ENCODE measurements at regions not wholly inside any gene's neighbourhood (a gene's known extent, or its start where the extent isn't known, plus 50 kb on each side); places are given as distances from the start of the nearest gene placed in this dataset.

GRCh38 chr3:22996920-22997571 lies 206.1 kb upstream of the UBE2E2 start:
- H2AFZ ChIP-seq (ENCODE audit: low read length) = peak overlapping the region; percentile 61; the same call in 1 of the 2 replicates
- H3K79me1 ChIP-seq (ENCODE audit: low read depth, low read length) = no peaks in the 10 kb centered on the region
- no peak overlapping the region for H3K4me2 ChIP-seq (ENCODE audit: insufficient read depth in 1 of 2, low read depth in 2 of 2, low read length in 2 of 2)
- H4K20me1 ChIP-seq (replicated peaks in 1 of 2; ENCODE audit: control insufficient read depth in 1 of 2, insufficient read depth in 2 of 2, low read length in 2 of 2) = no peaks in the 10 kb centered on the region
- no peak overlapping the region for H3K18ac ChIP-seq (ENCODE audit: extremely low read depth, low read length)
- no peaks in the 10 kb centered on the region for H3K27me3 ChIP-seq (replicated peaks in 1 of 4; ENCODE audit: control insufficient read depth in 3 of 4, extremely low read depth in 1 of 4, insufficient read depth in 3 of 4, low read length in 3 of 4)
- no peak overlapping the region for H4K91ac ChIP-seq (replicated peaks; ENCODE audit: insufficient read length, low read length)
- no peaks in the 10 kb centered on the region for H3K9me3 ChIP-seq (ENCODE audit: insufficient read depth in 2 of 2, low read depth in 1 of 2, low read length in 1 of 2)
- no peaks in the 10 kb centered on the region for H3K23me2 ChIP-seq (ENCODE audit: low read depth, low read length)
- no peak overlapping the region for H4K5ac ChIP-seq (ENCODE audit: insufficient read length, low read depth, low read length)
- FAIRE-seq (no peak), DNase-seq (ENCODE audit: low read depth in 1 of 2, low spot score in 2 of 2) (no peak)
- H2BK15ac ChIP-seq (ENCODE audit: low read length) = no peak overlapping the region
- ChIA-PET POLR2A (ENCODE audit: partially characterized antibody) (no interaction called here), CTCF (ENCODE audit: partially characterized antibody) (interaction anchor here (0.8 to 1.3 kb wide), 2 partner anchors 17 to 36 kb away, joined by 3 read pairs; no protein-coding TSS in a partner anchor)
- H3K36me3 ChIP-seq (ENCODE audit: control insufficient read depth in 2 of 4, insufficient read depth in 4 of 4, low read length in 3 of 4) = no peaks in the 10 kb centered on the region
- H2BK12ac ChIP-seq (ENCODE audit: low read depth, low read length) = no peak overlapping the region
- no peak overlapping the region for H2BK5ac ChIP-seq (ENCODE audit: low read depth, low read length)
- H3K27ac ChIP-seq (ENCODE audit: low read depth, low read length) = no peak overlapping the region
- H3K23ac ChIP-seq (ENCODE audit: insufficient read length) = no peak overlapping the region
- H3K56ac ChIP-seq (replicated peaks; ENCODE audit: insufficient read length, low read depth, low read length) = no peak overlapping the region
- H3K4me3 ChIP-seq (ENCODE audit: extremely low read depth in 1 of 4, insufficient read depth in 2 of 4, low read depth in 3 of 4, low read length in 4 of 4) = no peak overlapping the region
- no peak overlapping the region for H2AK5ac ChIP-seq (ENCODE audit: low read depth, low read length)
- H3K4me1 ChIP-seq (replicated peaks in 1 of 4; ENCODE audit: control insufficient read depth in 3 of 4, insufficient read depth in 4 of 4, low read length in 3 of 4) = peaks cover 0 to 1% (median 0%) of the 10 kb centered on the region in 4 experiments; a peak in 2 of 7 replicates
- H3K4ac ChIP-seq (replicated peaks; ENCODE audit: insufficient read length, low read depth, low read length) = no peak overlapping the region
- H2BK20ac ChIP-seq (ENCODE audit: low read length) = no peak overlapping the region
- 96% methylated on average over 2 of the region's 2 CpGs; no CpG with 5 or more reads in 1 of the 2 experiments for WGBS, 2 experiments (ENCODE audit: extremely low coverage in 1 of 2, insufficient coverage in 1 of 2, insufficient read length in 1 of 2, insufficient replicate concordance in 2 of 2, low coverage in 1 of 2, low lambda C conversion rate in 2 of 2, missing lambda C conversion rate in 1 of 2)
- H3K14ac ChIP-seq (ENCODE audit: insufficient read length) = no peak overlapping the region
- no peak overlapping the region for H2BK120ac ChIP-seq (replicated peaks; ENCODE audit: low read depth, low read length)
- no peaks in the 10 kb centered on the region for H3K79me2 ChIP-seq (ENCODE audit: control insufficient read depth in 1 of 2, insufficient read depth in 2 of 2, low read length in 2 of 2)
- no peak overlapping the region for H4K8ac ChIP-seq (ENCODE audit: extremely low read depth, insufficient read depth, low read length)
- no peak overlapping the region for H3K9ac ChIP-seq (replicated peaks in 1 of 4; ENCODE audit: extremely low read depth in 1 of 4, low read depth in 3 of 4, low read length in 3 of 4)

Data from H1 (cell line).